Esophagus squamous epithelium (tissue), 5 donors: ENCODE measurements at regions not wholly inside any gene's neighbourhood (a gene's known extent, or its start where the extent isn't known, plus 50 kb on each side); places are given as distances from the start of the nearest gene placed in this dataset.

Source experiments
- DNase-seq: peaks from one replicate; lab custom pipeline; 2025; lab: John Stamatoyannopoulos, UW
- H3K27ac ChIP-seq, 4 donors: fragments of 200-600 bp; sonication (generic); one replicate each; pipeline ENCODE4 v1.5.1; 2016 to 2019; ENCODE audit warnings: mild to moderate bottlenecking in 1 of 4
- H3K27me3 ChIP-seq, 4 donors: fragments of 200-600 bp; sonication (generic); 1 replicate in 3 of 4; 2 replicates in 1 of 4; pipeline versions ENCODE4 v1.5.1 to v1.6.0; 2017 to 2021; ENCODE audit warnings: antibody characterized with exemption in 1 of 4
- H3K36me3 ChIP-seq, 3 donors: fragments of 200-600 bp; sonication (generic); one replicate each; pipeline ENCODE4 v1.5.1; 2016 to 2019
- H3K4me1 ChIP-seq, 3 donors: fragments of 200-600 bp; sonication (generic); one replicate each; pipeline ENCODE4 v1.5.1; 2017 to 2019
- H3K4me3 ChIP-seq, 4 donors: fragments of 200-600 bp; sonication (generic); 1 replicate in 3 of 4; 2 replicates in 1 of 4; pipeline ENCODE4 v1.5.1; 2016 to 2019; ENCODE audit warnings: mild to moderate bottlenecking in 2 of 4, moderate library complexity in 1 of 4
- H3K9me3 ChIP-seq, 3 donors: fragments of 200-600 bp; sonication (generic); one replicate each; pipeline ENCODE4 v1.5.1; 2016 to 2019
- CTCF ChIP-seq, 6 experiments: fragments of 450-650 bp in 4 of 6; fragments of 200-600 bp in 2 of 6; sonication (generic) in 2 of 6; IDR thresholded peaks; one replicate each; pipeline ENCODE4 v1.5.1; 2016 to 2019; ENCODE audit warnings: antibody characterized with exemption in 6 of 6, mild to moderate bottlenecking in 4 of 6, moderate library complexity in 4 of 6
- POLR2A ChIP-seq, 4 donors: fragments of 450-650 bp; IDR thresholded peaks; one replicate each; pipeline ENCODE4 v1.6.1; 2017; ENCODE audit warnings: antibody characterized with exemption in 4 of 4, mild to moderate bottlenecking in 4 of 4, moderate library complexity in 3 of 4
- WGBS, 2 donors: methylation state at CpG; one replicate each; pipeline ENCODE4 v1.1.5; 2018; 5-methylcytosine and 5-hydroxymethylcytosine counted together
- intact Hi-C: fragments of 100-400 bp; cut with DNase I; formaldehyde crosslinking; loops from one replicate; pipeline ENCODE4 v1.15.0; 2022
- donor health status: DM: yes; HTN: yes; CAD: no.

GRCh38 chr9:21687351-21687750 is 115.1 kb upstream of the MTAP start:
- DNase-seq = no peak
- intact Hi-C loops = no loop called here
- Histone ChIP-seq H3K27ac (peak overlapping the region in 2 of 4 donors; percentile 68 to 77), H3K9me3 (no peaks in the 10 kb centered on the region), H3K4me3 (no peak overlapping the region), H3K4me1 (peaks cover 4 to 73% (median 26%) of the 10 kb centered on the region in 3 donors), H3K36me3 (no peaks in the 10 kb centered on the region), H3K27me3 (no peaks in the 10 kb centered on the region)
- TF ChIP-seq CTCF (IDR thresholded peaks at IDR 0.05) (no peak), POLR2A (IDR thresholded peaks at IDR 0.05) (no peak)

GRCh38 chr9:21688108-21689102 is 114.0 kb upstream of the MTAP start:
- Histone ChIP-seq H3K9me3 (no peaks in the 10 kb centered on the region), H3K4me1 (peaks cover 4 to 62% (median 26%) of the 10 kb centered on the region in 3 donors), H3K27ac (peak overlapping the region; percentile 68 to 78 (median 74)), H3K36me3 (no peaks in the 10 kb centered on the region), H3K4me3 (peak overlapping the region in 3 of 4 donors; percentile 7 to 42 (median 17)), H3K27me3 (no peaks in the 10 kb centered on the region)
- 32 to 34% methylated on average over 8 of the region's 8 CpGs for WGBS, 2 donors
- intact Hi-C loops = no loop called here
- DNase-seq = no peak
- no peak for TF ChIP-seq POLR2A (IDR thresholded peaks at IDR 0.05)
- TF ChIP-seq CTCF (IDR thresholded peaks at IDR 0.05) = peak in 1 of 6 experiments; percentile 13

- DNase-seq = no peak
- Histone ChIP-seq H3K4me1 (peaks cover 4 to 48% (median 22%) of the 10 kb centered on the region in 3 donors), H3K9me3 (no peaks in the 10 kb centered on the region), H3K36me3 (no peaks in the 10 kb centered on the region), H3K27me3 (no peaks in the 10 kb centered on the region), H3K4me3 (no peak overlapping the region), H3K27ac (no peak overlapping the region)
- intact Hi-C loops = loop anchor here (10.0 kb wide), 1 partner anchor 85 kb away; no protein-coding TSS in a partner anchor
- 62 to 75% methylated on average over 1 of the region's 1 CpG for WGBS, 2 donors
- no peak for TF ChIP-seq CTCF (IDR thresholded peaks at IDR 0.05)
- TF ChIP-seq POLR2A (IDR thresholded peaks at IDR 0.05) = no peak
Observed at GRCh38 chr9:21689854-21690253, 112.6 kb upstream of the MTAP start.

GRCh38 chr9:21690561-21690960 is 111.9 kb upstream of the MTAP start:
- Histone ChIP-seq H3K4me1 (peaks cover 0 to 41% (median 15%) of the 10 kb centered on the region in 3 donors), H3K27ac (no peak overlapping the region), H3K27me3 (no peaks in the 10 kb centered on the region), H3K4me3 (no peak overlapping the region), H3K36me3 (no peaks in the 10 kb centered on the region), H3K9me3 (no peaks in the 10 kb centered on the region)
- 67% methylated on average over 3 of the region's 3 CpGs for WGBS, 2 donors
- intact Hi-C loops = loop anchor here (10.0 kb wide), 1 partner anchor 84 kb away; no protein-coding TSS in a partner anchor
- no peak for DNase-seq
- no peak for TF ChIP-seq POLR2A (IDR thresholded peaks at IDR 0.05)
- no peak for TF ChIP-seq CTCF (IDR thresholded peaks at IDR 0.05)

- no peak for DNase-seq
- no peaks in the 10 kb centered on the region for H3K27me3 ChIP-seq
- peaks cover 0 to 11% (median 4%) of the 10 kb centered on the region in 3 donors for H3K9me3 ChIP-seq
- H3K4me3 ChIP-seq = no peak overlapping the region
- intact Hi-C loops = loop anchor here (10.0 kb wide), 1 partner anchor 82 kb away; no protein-coding TSS in a partner anchor
- no peaks in the 10 kb centered on the region for H3K36me3 ChIP-seq
- H3K27ac ChIP-seq = no peak overlapping the region
- no peak for TF ChIP-seq CTCF (IDR thresholded peaks at IDR 0.05)
- TF ChIP-seq POLR2A (IDR thresholded peaks at IDR 0.05) = no peak
- WGBS, 2 donors = 65 to 68% methylated on average over 6 of the region's 6 CpGs
- H3K4me1 ChIP-seq = peaks cover 0 to 28% (median 12%) of the 10 kb centered on the region in 3 donors
Observed at GRCh38 chr9:21692390-21692789, 110.0 kb upstream of the MTAP start.
